ENCODE measurements at regions not wholly inside any gene's neighbourhood (a gene's known extent, or its start where the extent isn't known, plus 50 kb on each side); places are given as distances from the start of the nearest gene placed in this dataset.

GRCh38 chrX:155718972-155719586, 106.3 kb upstream of the TMLHE start:
- DNase-seq (ENCODE audit: low read depth), result no peak
- no peak overlapping the region for H3K4me3 ChIP-seq (ENCODE audit: low read depth, low read length)
- TF ChIP-seq POLR2A (IDR thresholded peaks at IDR 0.05; ENCODE audit: extremely low read depth, insufficient read length) (no peak), MYC (IDR thresholded peaks at IDR 0.05; ENCODE audit: low read depth, low read length) (no peak), MAX (IDR thresholded peaks at IDR 0.05; ENCODE audit: low read depth, low read length) (no peak), CTCF (IDR thresholded peaks at IDR 0.05; ENCODE audit: low read depth, low read length) (no peak)

- no peak for DNase-seq (ENCODE audit: low read depth)
Measured at GRCh38 chrX:155715141-155715540, 102.4 kb upstream of the TMLHE start.

GRCh38 chrX:155695419-155695818, 82.7 kb upstream of the TMLHE start:
- no peak for DNase-seq (ENCODE audit: low read depth)
- no peak overlapping the region for H3K4me3 ChIP-seq (ENCODE audit: low read depth, low read length)
- no peak for TF ChIP-seq MYC (IDR thresholded peaks at IDR 0.05; ENCODE audit: low read depth, low read length)
- no peak for TF ChIP-seq CTCF (IDR thresholded peaks at IDR 0.05; ENCODE audit: low read depth, low read length)
- no peak for TF ChIP-seq POLR2A (IDR thresholded peaks at IDR 0.05; ENCODE audit: extremely low read depth, insufficient read length)
- no peak for TF ChIP-seq MAX (IDR thresholded peaks at IDR 0.05; ENCODE audit: low read depth, low read length)

More at GRCh38 chrX:155715141-155715540, 102.4 kb upstream of the TMLHE start:
- H3K4me3 ChIP-seq (ENCODE audit: low read depth, low read length), result no peak overlapping the region
- TF ChIP-seq MYC (IDR thresholded peaks at IDR 0.05; ENCODE audit: low read depth, low read length) (no peak), CTCF (IDR thresholded peaks at IDR 0.05; ENCODE audit: low read depth, low read length) (no peak), MAX (IDR thresholded peaks at IDR 0.05; ENCODE audit: low read depth, low read length) (no peak), POLR2A (IDR thresholded peaks at IDR 0.05; ENCODE audit: extremely low read depth, insufficient read length) (no peak)

- no peak for DNase-seq (ENCODE audit: low read depth)
- no peak overlapping the region for H3K4me3 ChIP-seq (ENCODE audit: low read depth, low read length)
- TF ChIP-seq CTCF (IDR thresholded peaks at IDR 0.05; ENCODE audit: low read depth, low read length), result no peak
- no peak for TF ChIP-seq MYC (IDR thresholded peaks at IDR 0.05; ENCODE audit: low read depth, low read length)
- TF ChIP-seq MAX (IDR thresholded peaks at IDR 0.05; ENCODE audit: low read depth, low read length), result no peak
- TF ChIP-seq POLR2A (IDR thresholded peaks at IDR 0.05; ENCODE audit: extremely low read depth, insufficient read length), result no peak
Measured at GRCh38 chrX:155694649-155695048, 81.9 kb upstream of the TMLHE start.

- no peak overlapping the region for H3K4me3 ChIP-seq (ENCODE audit: low read depth, low read length)
- no peak for DNase-seq (ENCODE audit: low read depth)
- no peak for TF ChIP-seq MAX (IDR thresholded peaks at IDR 0.05; ENCODE audit: low read depth, low read length)
- no peak for TF ChIP-seq POLR2A (IDR thresholded peaks at IDR 0.05; ENCODE audit: extremely low read depth, insufficient read length)
- TF ChIP-seq MYC (IDR thresholded peaks at IDR 0.05; ENCODE audit: low read depth, low read length), result no peak
- TF ChIP-seq CTCF (IDR thresholded peaks at IDR 0.05; ENCODE audit: low read depth, low read length), result no peak
Measured at GRCh38 chrX:155682834-155683233, 70.1 kb upstream of the TMLHE start.
